GM23338 (cell line): ENCODE measurements at regions not wholly inside any gene's neighbourhood (a gene's known extent, or its start where the extent isn't known, plus 50 kb on each side); places are given as distances from the start of the nearest gene placed in this dataset.

Source experiments
- CTCF ChIP-seq, 2 experiments: fragments of 200-600 bp in 1 of 2; sonication (generic) in 1 of 2; conservative IDR thresholded peaks; 2 replicates each; pipeline versions ENCODE4 v1.5.1 to v1.6.1; 2016 to 2017; ENCODE audit warnings: antibody characterized with exemption in 2 of 2, low read depth in 2 of 2, mild to moderate bottlenecking in 2 of 2, moderate library complexity in 1 of 2
- ETS1 ChIP-seq: IDR thresholded peaks from 2 replicates; pipeline ENCODE4 v1.6.1; 2016; ENCODE audit warnings: antibody characterized with exemption

GRCh38 chr2:45173513-45173912 lies 164.3 kb upstream of the SIX2 start:
- TF ChIP-seq ETS1: no peak
- TF ChIP-seq CTCF (conservative IDR thresholded peaks at IDR 0.05; ENCODE audit: low read depth in 2 of 2): no peak
